A673 (cell line): ENCODE measurements at regions not wholly inside any gene's neighbourhood (a gene's known extent, or its start where the extent isn't known, plus 50 kb on each side); places are given as distances from the start of the nearest gene placed in this dataset.
"Not testable (repeated sequence)": the region's sequence is repeated elsewhere in the genome, so short reads cannot be mapped to it uniquely, and the experiment has no call there.

Experiments
- BruUV-seq: library from RNA; stranded (reverse); fragments of 400-500 nt; replicated peaks from 2 replicates; lab custom pipeline; 2021; lab: Mats Ljungman, UMichigan
- CTCF ChIA-PET: fragments of 300-600 bp; sonication (Branson Sonifier 250); formaldehyde crosslinking; loops from one replicate; lab custom pipeline; 2022; ENCODE audit warnings: antibody characterized with exemption; lab: Charles Lee
- POLR2A ChIA-PET: fragments of 300-600 bp; sonication (Branson Sonifier 250); formaldehyde crosslinking; loops from one replicate; lab custom pipeline; 2022; ENCODE audit warnings: antibody characterized with exemption; ENCODE audit not compliant: low non-redundant PET; lab: Charles Lee
- DNase-seq: peaks from one replicate; pipeline ENCODE4 v3.0.0-alpha.2; 2015; ENCODE audit warnings: low spot score
- H3K27ac ChIP-seq: fragments of 200-600 bp; sonication (generic); 2 replicates; pipeline ENCODE4 v1.5.1; 2016; ENCODE audit warnings: mixed run types, low read depth, mild to moderate bottlenecking, mixed read lengths, antibody characterized with exemption, low read length; ENCODE audit not compliant: poor library complexity, severe bottlenecking
- H3K27me3 ChIP-seq: fragments of 200-600 bp; sonication (generic); replicated peaks from 2 replicates; pipeline ENCODE4 v1.6.1; 2017; ENCODE audit warnings: mixed run types, low read depth, mild to moderate bottlenecking, mixed read lengths, antibody characterized with exemption, low read length; ENCODE audit not compliant: insufficient read depth, poor library complexity
- H3K36me3 ChIP-seq: fragments of 200-600 bp; sonication (generic); 2 replicates; pipeline ENCODE4 v1.6.1; 2016; ENCODE audit warnings: mixed run types, mild to moderate bottlenecking, mixed read lengths, antibody characterized with exemption, low read length; ENCODE audit not compliant: insufficient read depth, poor library complexity, severe bottlenecking
- H3K4me1 ChIP-seq: fragments of 200-600 bp; sonication (generic); 2 replicates; pipeline ENCODE4 v1.6.1; 2017; ENCODE audit warnings: mixed run types, mild to moderate bottlenecking, mixed read lengths, antibody characterized with exemption, low read length; ENCODE audit not compliant: insufficient read depth, poor library complexity, severe bottlenecking
- H3K4me3 ChIP-seq: fragments of 200-600 bp; sonication (generic); 2 replicates; pipeline ENCODE4 v1.5.1; 2016; ENCODE audit warnings: low read depth, mixed run types, mild to moderate bottlenecking, mixed read lengths, low read length; ENCODE audit not compliant: poor library complexity, severe bottlenecking
- H3K9me3 ChIP-seq: fragments of 200-600 bp; sonication (generic); 2 replicates; pipeline ENCODE4 v1.6.1; 2016; ENCODE audit warnings: mixed run types, low read depth, mild to moderate bottlenecking, mixed read lengths, antibody characterized with exemption, low read length; ENCODE audit not compliant: poor library complexity, severe bottlenecking
- EZH2 ChIP-seq: fragments of 200-600 bp; sonication (generic); IDR thresholded peaks from 2 replicates; pipeline ENCODE4 v1.6.1; 2017; ENCODE audit warnings: borderline replicate concordance, low read depth, mild to moderate bottlenecking, mixed read lengths, antibody characterized with exemption, low read length; ENCODE audit not compliant: poor library complexity, severe bottlenecking
- intact Hi-C: fragments of 100-400 bp; cut with micrococcal nuclease; formaldehyde crosslinking; loops from one replicate; pipeline ENCODE4 v1.10.0; 2022; ENCODE audit not compliant: unreplicated experiment
- TF ChIP-seq, protein P1 (sequence below): fragments of 300-800, 200-600 bp; sonication (generic); conservative IDR thresholded peaks from 2 replicates; pipeline ENCODE4 v1.5.1; 2017; ENCODE audit warnings: low read depth, mild to moderate bottlenecking, antibody characterized with exemption, low read length, moderate library complexity, mixed read lengths

DNA sequence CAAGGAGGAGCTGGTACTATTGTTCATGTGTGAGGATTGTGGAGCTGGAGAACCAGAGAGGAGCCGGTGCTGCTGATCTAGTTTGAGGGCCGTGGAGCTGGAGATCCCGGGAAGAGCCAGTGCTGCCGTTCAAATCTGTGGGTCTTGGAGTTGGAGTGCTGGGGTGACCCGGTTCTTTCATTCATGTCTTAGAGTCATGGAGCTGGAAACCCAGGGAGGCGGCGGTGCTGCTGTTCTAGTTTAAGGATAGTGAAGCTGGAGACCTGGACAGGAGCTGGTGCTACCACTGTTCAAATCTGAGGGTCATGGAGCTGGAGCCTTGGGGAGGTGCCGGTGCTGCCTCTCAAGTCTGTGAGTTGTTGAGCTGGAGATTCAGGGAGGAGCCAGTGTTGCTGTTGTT lies 88.5 kb upstream of the ZNF479 start:
- no peak overlapping the region for H3K27ac ChIP-seq
- no peak for TF ChIP-seq EZH2
- TF ChIP-seq, protein P1, sequence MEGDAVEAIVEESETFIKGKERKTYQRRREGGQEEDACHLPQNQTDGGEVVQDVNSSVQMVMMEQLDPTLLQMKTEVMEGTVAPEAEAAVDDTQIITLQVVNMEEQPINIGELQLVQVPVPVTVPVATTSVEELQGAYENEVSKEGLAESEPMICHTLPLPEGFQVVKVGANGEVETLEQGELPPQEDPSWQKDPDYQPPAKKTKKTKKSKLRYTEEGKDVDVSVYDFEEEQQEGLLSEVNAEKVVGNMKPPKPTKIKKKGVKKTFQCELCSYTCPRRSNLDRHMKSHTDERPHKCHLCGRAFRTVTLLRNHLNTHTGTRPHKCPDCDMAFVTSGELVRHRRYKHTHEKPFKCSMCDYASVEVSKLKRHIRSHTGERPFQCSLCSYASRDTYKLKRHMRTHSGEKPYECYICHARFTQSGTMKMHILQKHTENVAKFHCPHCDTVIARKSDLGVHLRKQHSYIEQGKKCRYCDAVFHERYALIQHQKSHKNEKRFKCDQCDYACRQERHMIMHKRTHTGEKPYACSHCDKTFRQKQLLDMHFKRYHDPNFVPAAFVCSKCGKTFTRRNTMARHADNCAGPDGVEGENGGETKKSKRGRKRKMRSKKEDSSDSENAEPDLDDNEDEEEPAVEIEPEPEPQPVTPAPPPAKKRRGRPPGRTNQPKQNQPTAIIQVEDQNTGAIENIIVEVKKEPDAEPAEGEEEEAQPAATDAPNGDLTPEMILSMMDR = no peak
- BruUV-seq = no TSS peak
- ChIA-PET POLR2A (no interaction called here), CTCF (no interaction called here)
- no peaks in the 10 kb centered on the region for H3K27me3 ChIP-seq
- peaks cover 20% of the 10 kb centered on the region for H3K9me3 ChIP-seq
- H3K4me3 ChIP-seq = no peak overlapping the region
- no peaks in the 10 kb centered on the region for H3K36me3 ChIP-seq
- no peak for DNase-seq
- intact Hi-C loops = no loop called here
- H3K4me1 ChIP-seq = no peaks in the 10 kb centered on the region

DNA sequence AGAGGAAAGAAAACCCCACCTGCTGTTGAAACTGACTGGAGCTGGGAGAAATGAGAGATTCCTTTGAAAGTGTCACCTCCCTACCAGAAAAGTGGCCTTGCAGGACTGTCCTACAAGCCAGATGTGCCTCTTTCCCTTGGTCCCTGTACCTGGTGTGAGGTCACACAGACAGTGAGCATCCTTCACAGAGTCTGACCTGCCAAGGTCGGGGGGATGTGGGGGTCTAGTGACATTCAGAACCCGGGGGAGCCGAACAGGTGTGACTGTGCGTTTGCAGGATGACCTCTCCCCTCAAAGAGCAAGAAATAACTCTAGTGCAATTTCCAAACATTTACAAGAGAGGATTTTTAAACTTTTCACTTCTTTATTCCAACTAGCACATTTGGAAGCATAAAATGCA lies 93.4 kb upstream of the ZNF479 start:
- H3K4me3 ChIP-seq = no peak overlapping the region
- H3K27ac ChIP-seq = no peak overlapping the region
- H3K9me3 ChIP-seq = peaks cover 25% of the 10 kb centered on the region
- no peak for DNase-seq
- BruUV-seq = no TSS peak
- ChIA-PET POLR2A (no interaction called here), CTCF (no interaction called here)
- no peaks in the 10 kb centered on the region for H3K4me1 ChIP-seq
- intact Hi-C loops = no loop called here
- H3K27me3 ChIP-seq = no peaks in the 10 kb centered on the region
- TF ChIP-seq EZH2 = no peak
- TF ChIP-seq, protein P1 = no peak
- no peaks in the 10 kb centered on the region for H3K36me3 ChIP-seq

DNA sequence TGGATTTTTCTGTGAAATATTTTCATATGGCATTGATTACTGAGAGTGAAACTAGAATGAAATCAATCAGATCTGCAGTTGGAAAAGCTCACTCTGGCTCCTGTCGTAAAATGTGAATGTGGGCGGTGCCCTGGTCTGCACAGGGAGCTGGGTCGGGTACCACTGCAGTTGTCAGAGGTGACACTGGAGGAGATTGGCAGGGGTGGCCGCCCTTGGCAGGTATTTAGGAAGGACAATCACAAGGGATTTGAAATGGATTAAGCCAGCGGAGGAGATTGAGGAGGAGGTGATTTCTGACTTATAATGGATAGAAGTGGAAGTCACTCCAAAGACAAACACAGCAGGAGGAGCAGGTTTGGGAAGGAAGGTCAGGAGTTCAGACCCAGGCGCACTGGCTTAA lies 109.0 kb upstream of the ZNF479 start:
- DNase-seq, CTCF ChIA-PET, BruUV-seq, H3K27me3 ChIP-seq, H3K4me3 ChIP-seq, POLR2A ChIA-PET, intact Hi-C loops, H3K27ac ChIP-seq, H3K36me3 ChIP-seq, H3K4me1 ChIP-seq: not testable (repeated sequence)
- peaks cover 16% of the 10 kb centered on the region for H3K9me3 ChIP-seq

DNA sequence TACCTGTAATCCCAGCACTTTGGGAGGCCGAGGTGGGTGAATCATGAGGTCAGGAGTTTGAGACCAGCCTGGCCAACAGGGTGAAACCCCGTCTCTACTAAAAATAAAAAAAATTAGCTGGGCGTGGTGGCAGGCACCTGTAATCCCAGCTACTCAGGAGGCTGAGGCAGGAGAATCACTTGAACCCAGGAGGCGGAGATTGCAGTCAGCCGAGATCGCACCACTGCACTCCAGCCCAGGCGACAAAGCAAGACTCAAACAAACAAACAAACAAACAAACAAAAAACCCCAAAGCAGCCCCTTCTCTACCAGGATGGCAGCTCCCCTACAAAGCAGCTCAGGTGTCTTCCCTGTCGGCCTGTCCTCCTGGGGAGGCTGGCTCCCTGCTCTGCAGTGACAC lies 111.3 kb upstream of the ZNF479 start:
- intact Hi-C loops, BruUV-seq, H3K4me3 ChIP-seq, H3K4me1 ChIP-seq, DNase-seq, H3K27me3 ChIP-seq, H3K27ac ChIP-seq, H3K36me3 ChIP-seq, POLR2A ChIA-PET, CTCF ChIA-PET: not testable (repeated sequence)
- H3K9me3 ChIP-seq = peaks cover 30% of the 10 kb centered on the region

DNA sequence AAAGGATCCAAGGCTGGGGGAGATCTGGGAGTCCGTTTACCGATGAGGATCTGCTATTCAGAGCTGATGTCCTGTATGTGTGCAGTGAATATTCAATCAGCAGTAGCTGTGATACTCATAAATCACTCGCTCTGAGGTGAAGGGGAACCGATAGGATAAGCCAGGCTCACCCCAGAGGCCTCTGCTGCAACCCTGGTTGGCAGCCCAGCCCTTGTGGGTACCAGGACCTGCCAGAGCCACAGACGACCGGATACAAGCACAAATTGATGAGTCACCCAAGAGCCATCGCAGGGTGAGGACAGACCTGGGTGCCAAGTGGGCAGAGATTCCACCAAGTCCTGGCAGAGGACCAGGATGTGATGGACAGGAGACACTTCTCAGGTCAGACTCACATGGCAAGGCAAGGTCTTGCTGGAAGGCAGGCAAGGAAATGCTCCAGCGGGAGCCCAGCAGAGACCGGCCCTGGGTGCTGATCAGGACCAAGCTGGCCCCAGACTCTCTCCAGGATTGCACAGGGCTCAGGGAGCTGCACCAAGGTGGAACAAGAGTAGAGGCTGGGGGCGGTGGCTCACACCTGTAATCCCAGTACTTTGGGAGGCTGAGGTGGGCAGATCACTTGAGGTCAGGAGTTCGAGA lies 112.2 kb upstream of the ZNF479 start:
- DNase-seq, H3K4me1 ChIP-seq, POLR2A ChIA-PET, H3K36me3 ChIP-seq, CTCF ChIA-PET, H3K4me3 ChIP-seq, intact Hi-C loops, H3K27me3 ChIP-seq, BruUV-seq, H3K27ac ChIP-seq: not testable (repeated sequence)
- H3K9me3 ChIP-seq = peaks cover 35% of the 10 kb centered on the region
